Endothelial cell of umbilical vein (primary cell): ENCODE measurements at regions not wholly inside any gene's neighbourhood (a gene's known extent, or its start where the extent isn't known, plus 50 kb on each side); places are given as distances from the start of the nearest gene placed in this dataset.

Experiments used
- CTCF ChIP-seq, 2 donors: IDR thresholded peaks; 1 replicate in 1 of 2; 2 replicates in 1 of 2; pipeline ENCODE4 v1.5.1; 2011; ENCODE audit warnings: low read length in 2 of 2, mild to moderate bottlenecking in 2 of 2, moderate library complexity in 2 of 2, control low read depth in 1 of 2, inconsistent platforms in 1 of 2, low read depth in 1 of 2; ENCODE audit not compliant: insufficient read depth in 1 of 2; ENCODE audit errors: extremely low read depth in 1 of 2
- EZH2 ChIP-seq: IDR thresholded peaks from 2 replicates; pipeline ENCODE4 v1.6.1; 2012; ENCODE audit warnings: borderline replicate concordance, low read depth, mild to moderate bottlenecking, moderate library complexity, low read length, inconsistent platforms; ENCODE audit not compliant: severe bottlenecking
- FOS ChIP-seq: IDR thresholded peaks from 2 replicates; pipeline ENCODE4 v1.6.1; 2011; ENCODE audit warnings: mild to moderate bottlenecking, low read length, moderate library complexity, borderline replicate concordance; ENCODE audit not compliant: insufficient read depth
- MAX ChIP-seq: IDR thresholded peaks from 2 replicates; pipeline ENCODE4 v1.6.1; 2011; ENCODE audit not compliant: insufficient read depth, insufficient read length
- POLR2A ChIP-seq: IDR thresholded peaks from 2 replicates; pipeline ENCODE4 v1.6.1; 2012; ENCODE audit warnings: low read depth, mild to moderate bottlenecking, control low read depth, low read length
- POLR2AphosphoS5 ChIP-seq: IDR thresholded peaks from 2 replicates; pipeline ENCODE4 v1.6.1; 2012; ENCODE audit warnings: low read depth, mild to moderate bottlenecking, control low read depth, low read length, moderate library complexity; ENCODE audit not compliant: insufficient read depth

- TF ChIP-seq CTCF (IDR thresholded peaks at IDR 0.05; ENCODE audit: extremely low read depth in 1 of 2, insufficient read depth in 1 of 2, low read depth in 1 of 2, low read length in 2 of 2) = no peak
- no peak for TF ChIP-seq POLR2A
- TF ChIP-seq MAX = no peak
- TF ChIP-seq EZH2 = no peak
- no peak for TF ChIP-seq FOS
- TF ChIP-seq POLR2AphosphoS5 = no peak
Measured at GRCh38 chr14:54192610-54193009, 204.2 kb upstream of the CDKN3 start.
